ENCODE measurements at regions not wholly inside any gene's neighbourhood (a gene's known extent, or its start where the extent isn't known, plus 50 kb on each side); places are given as distances from the start of the nearest gene placed in this dataset.
"Not testable (repeated sequence)": the region's sequence is repeated elsewhere in the genome, so short reads cannot be mapped to it uniquely, and the experiment has no call there.

GRCh38 chr2:128671981-128672757, 353.5 kb upstream of the HS6ST1 start:
- DNase-seq: not testable (repeated sequence)

- DNase-seq: not testable (repeated sequence)
These were observed 361.0 kb upstream of the HS6ST1 start for GRCh38 chr2:128679680-128680079.

GRCh38 chr2:128681507-128681906, 362.8 kb upstream of the HS6ST1 start:
- DNase-seq: no peak

GRCh38 chr2:128682266-128682665, 363.6 kb upstream of the HS6ST1 start:
- DNase-seq: no peak

GRCh38 chr2:128682729-128683284, 364.1 kb upstream of the HS6ST1 start:
- no peak for DNase-seq

- no peak for DNase-seq
These were observed 365.9 kb upstream of the HS6ST1 start for GRCh38 chr2:128684523-128684922.

- no peak for DNase-seq
These were observed 367.3 kb upstream of the HS6ST1 start for GRCh38 chr2:128685841-128686496.

GRCh38 chr2:128686497-128686859, 367.8 kb upstream of the HS6ST1 start:
- DNase-seq: no peak

- DNase-seq: no peak
These were observed 368.4 kb upstream of the HS6ST1 start for GRCh38 chr2:128686881-128687555.

- no peak for DNase-seq
These were observed 368.9 kb upstream of the HS6ST1 start for GRCh38 chr2:128687565-128687964.

GRCh38 chr2:128689971-128690370, 371.3 kb upstream of the HS6ST1 start:
- DNase-seq: no peak

GRCh38 chr2:128690431-128690830, 371.8 kb upstream of the HS6ST1 start:
- DNase-seq: no peak

- DNase-seq: no peak
These were observed 372.2 kb upstream of the HS6ST1 start for GRCh38 chr2:128690869-128691268.

GRCh38 chr2:128691526-128691925, 372.9 kb upstream of the HS6ST1 start:
- DNase-seq: no peak

GRCh38 chr2:128692895-128693742, 374.5 kb upstream of the HS6ST1 start:
- no peak for DNase-seq

- no peak for DNase-seq
These were observed 375.0 kb upstream of the HS6ST1 start for GRCh38 chr2:128693743-128694029.

GRCh38 chr2:128695646-128696220, 377.1 kb upstream of the HS6ST1 start:
- no peak for DNase-seq

GRCh38 chr2:128696421-128696820, 377.8 kb upstream of the HS6ST1 start:
- no peak for DNase-seq

- DNase-seq: no peak
These were observed 382.8 kb upstream of the HS6ST1 start for GRCh38 chr2:128701418-128701817.

GRCh38 chr2:128702616-128703015, 383.9 kb upstream of the HS6ST1 start:
- no peak for DNase-seq

GRCh38 chr2:128708106-128708816, 389.6 kb upstream of the HS6ST1 start:
- no peak for DNase-seq

- no peak for DNase-seq
These were observed 391.6 kb upstream of the HS6ST1 start for GRCh38 chr2:128710242-128710641.

All from 8988T (cell line).